Left ventricle myocardium inferior (tissue), 1 donor: ENCODE measurements at regions not wholly inside any gene's neighbourhood (a gene's known extent, or its start where the extent isn't known, plus 50 kb on each side); places are given as distances from the start of the nearest gene placed in this dataset.
A peak's percentile ranks its signal among the peaks of the same experiment; 100 is the strongest.
"Not testable (repeated sequence)": the region's sequence is repeated elsewhere in the genome, so short reads cannot be mapped to it uniquely, and the experiment has no call there.

Experiments used
- DNase-seq: peaks from one replicate; pipeline ENCODE4 v3.0.0-alpha.2; 2020
- H3K27ac ChIP-seq: fragments of 200-600 bp; replicated peaks from 2 replicates; pipeline ENCODE4 v1.8.0; 2021
- H3K27me3 ChIP-seq: fragments of 200-600 bp; 2 replicates; pipeline ENCODE4 v1.8.0; 2021; ENCODE audit warnings: low read depth
- H3K36me3 ChIP-seq: fragments of 200-600 bp; 2 replicates; pipeline ENCODE4 v1.8.0; 2021
- H3K4me1 ChIP-seq: fragments of 200-600 bp; 2 replicates; pipeline ENCODE4 v1.8.0; 2021
- H3K4me3 ChIP-seq: fragments of 200-600 bp; 2 replicates; pipeline ENCODE4 v1.8.0; 2021; ENCODE audit warnings: mild to moderate bottlenecking, moderate library complexity
- H3K9me3 ChIP-seq: fragments of 200-600 bp; replicated peaks from 2 replicates; pipeline ENCODE4 v1.8.0; 2021
- CTCF ChIP-seq: fragments of 200-600 bp; IDR thresholded peaks from 2 replicates; pipeline ENCODE4 v1.8.0; 2021; ENCODE audit warnings: antibody characterized with exemption, mild to moderate bottlenecking, borderline replicate concordance
- intact Hi-C: fragments of 100-400 bp; cut with micrococcal nuclease; formaldehyde crosslinking; loops from one replicate; pipeline ENCODE4 v1.11.0; 2022
- donor health status: DM: no; HTN: yes; CAD: no; lungs with severe emphysema.

GRCh38 chr5:123943151-123943550, 431.2 kb downstream of the CSNK1G3 start:
- no peak for DNase-seq
- no peak for TF ChIP-seq CTCF
- H3K27me3 ChIP-seq: no peaks in the 10 kb centered on the region
- H3K4me3 ChIP-seq: no peak overlapping the region
- H3K36me3 ChIP-seq: no peaks in the 10 kb centered on the region
- H3K27ac ChIP-seq: no peak overlapping the region
- intact Hi-C loops: no loop called here
- no peaks in the 10 kb centered on the region for H3K4me1 ChIP-seq
- peaks cover 14% of the 10 kb centered on the region for H3K9me3 ChIP-seq

GRCh38 chr5:123940416-123940815, 428.4 kb downstream of the CSNK1G3 start:
- intact Hi-C loops: no loop called here
- no peak for TF ChIP-seq CTCF
- H3K36me3 ChIP-seq: no peaks in the 10 kb centered on the region

GRCh38 chr5:123937230-123937629, 425.3 kb downstream of the CSNK1G3 start:
- Histone ChIP-seq H3K36me3 (no peaks in the 10 kb centered on the region), H3K27me3 (no peaks in the 10 kb centered on the region), H3K4me3 (no peak overlapping the region), H3K4me1 (no peaks in the 10 kb centered on the region), H3K9me3 (peaks cover 40% of the 10 kb centered on the region), H3K27ac (no peak overlapping the region)
- intact Hi-C loops: no loop called here
- TF ChIP-seq CTCF: peak; percentile 72
- DNase-seq: no peak

More at GRCh38 chr5:123940416-123940815, 428.4 kb downstream of the CSNK1G3 start:
- Histone ChIP-seq H3K27ac (no peak overlapping the region), H3K9me3 (peaks cover 40% of the 10 kb centered on the region), H3K4me1 (no peaks in the 10 kb centered on the region), H3K4me3 (no peak overlapping the region), H3K27me3 (no peaks in the 10 kb centered on the region)
- DNase-seq: no peak

- Histone ChIP-seq H3K27ac (no peak overlapping the region), H3K27me3 (no peaks in the 10 kb centered on the region), H3K4me3 (no peak overlapping the region), H3K4me1 (no peaks in the 10 kb centered on the region), H3K36me3 (no peaks in the 10 kb centered on the region), H3K9me3 (peaks cover 34% of the 10 kb centered on the region)
- DNase-seq: no peak
- intact Hi-C loops: no loop called here
- TF ChIP-seq CTCF: no peak
Measured at GRCh38 chr5:123936548-123936947, 424.6 kb downstream of the CSNK1G3 start.

- intact Hi-C loops, H3K27me3 ChIP-seq, H3K36me3 ChIP-seq, H3K4me3 ChIP-seq, H3K4me1 ChIP-seq, DNase-seq, H3K27ac ChIP-seq: not testable (repeated sequence)
- peaks cover 29% of the 10 kb centered on the region for H3K9me3 ChIP-seq
Measured at GRCh38 chr5:123933812-123934211, 421.8 kb downstream of the CSNK1G3 start.

GRCh38 chr5:123929055-123929474, 417.1 kb downstream of the CSNK1G3 start:
- Histone ChIP-seq H3K27me3 (no peaks in the 10 kb centered on the region), H3K27ac (no peak overlapping the region), H3K4me3 (no peak overlapping the region), H3K36me3 (no peaks in the 10 kb centered on the region), H3K4me1 (no peaks in the 10 kb centered on the region), H3K9me3 (no peaks in the 10 kb centered on the region)
- DNase-seq: no peak
- TF ChIP-seq CTCF: no peak
- intact Hi-C loops: no loop called here
